ENCODE measurements at regions not wholly inside any gene's neighbourhood (a gene's known extent, or its start where the extent isn't known, plus 50 kb on each side); places are given as distances from the start of the nearest gene placed in this dataset.

DNA sequence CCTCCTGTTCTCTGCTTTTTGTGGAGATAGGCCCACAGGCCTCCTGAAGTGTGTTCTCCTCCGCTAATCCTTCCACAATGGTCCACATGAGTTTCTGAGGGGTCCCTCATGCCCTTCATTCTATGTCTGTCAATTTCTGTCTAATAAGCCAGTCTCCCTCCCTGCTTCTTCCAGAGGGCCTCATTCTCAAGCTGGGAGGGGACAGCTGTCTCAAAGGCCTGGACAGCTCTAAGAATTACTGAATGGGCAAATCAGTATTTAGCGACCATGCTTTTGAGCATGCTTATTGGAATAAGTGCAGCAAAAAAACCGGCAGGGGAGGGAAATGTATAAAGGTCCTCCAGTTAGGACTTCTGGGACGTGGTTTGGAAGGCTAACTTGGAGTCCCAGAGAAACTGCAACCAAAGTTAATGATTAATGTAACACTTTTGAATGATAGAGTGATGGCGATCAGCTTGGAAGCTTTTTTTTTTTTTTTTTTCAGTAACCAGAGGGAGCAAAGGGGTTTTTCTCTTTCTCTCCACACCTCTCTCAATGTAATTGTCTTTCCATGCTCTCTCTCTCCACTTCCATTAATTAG, 890.7 kb upstream of the POU3F3 start:
- no peak overlapping the region for H3K4me3 ChIP-seq (ENCODE audit: low read depth, low read length)
- H3K9me3 ChIP-seq (ENCODE audit: control insufficient read depth, low read length) = no peaks in the 10 kb centered on the region
- H3K4me1 ChIP-seq = no peaks in the 10 kb centered on the region
- no peak overlapping the region for H3K4me2 ChIP-seq (ENCODE audit: low read length)
- H3K27ac ChIP-seq = no peak overlapping the region
- no peaks in the 10 kb centered on the region for H3K27me3 ChIP-seq (ENCODE audit: control insufficient read depth, insufficient read depth, low read length)
- H3K79me2 ChIP-seq = no peaks in the 10 kb centered on the region
- H3K9ac ChIP-seq = no peak overlapping the region
- no peak overlapping the region for H2AFZ ChIP-seq
- no peaks in the 10 kb centered on the region for H3K36me3 ChIP-seq (ENCODE audit: control insufficient read depth, insufficient read depth, low read length)
- TF ChIP-seq, protein P1, sequence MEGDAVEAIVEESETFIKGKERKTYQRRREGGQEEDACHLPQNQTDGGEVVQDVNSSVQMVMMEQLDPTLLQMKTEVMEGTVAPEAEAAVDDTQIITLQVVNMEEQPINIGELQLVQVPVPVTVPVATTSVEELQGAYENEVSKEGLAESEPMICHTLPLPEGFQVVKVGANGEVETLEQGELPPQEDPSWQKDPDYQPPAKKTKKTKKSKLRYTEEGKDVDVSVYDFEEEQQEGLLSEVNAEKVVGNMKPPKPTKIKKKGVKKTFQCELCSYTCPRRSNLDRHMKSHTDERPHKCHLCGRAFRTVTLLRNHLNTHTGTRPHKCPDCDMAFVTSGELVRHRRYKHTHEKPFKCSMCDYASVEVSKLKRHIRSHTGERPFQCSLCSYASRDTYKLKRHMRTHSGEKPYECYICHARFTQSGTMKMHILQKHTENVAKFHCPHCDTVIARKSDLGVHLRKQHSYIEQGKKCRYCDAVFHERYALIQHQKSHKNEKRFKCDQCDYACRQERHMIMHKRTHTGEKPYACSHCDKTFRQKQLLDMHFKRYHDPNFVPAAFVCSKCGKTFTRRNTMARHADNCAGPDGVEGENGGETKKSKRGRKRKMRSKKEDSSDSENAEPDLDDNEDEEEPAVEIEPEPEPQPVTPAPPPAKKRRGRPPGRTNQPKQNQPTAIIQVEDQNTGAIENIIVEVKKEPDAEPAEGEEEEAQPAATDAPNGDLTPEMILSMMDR (IDR thresholded peaks at IDR 0.05) = no peak

DNA sequence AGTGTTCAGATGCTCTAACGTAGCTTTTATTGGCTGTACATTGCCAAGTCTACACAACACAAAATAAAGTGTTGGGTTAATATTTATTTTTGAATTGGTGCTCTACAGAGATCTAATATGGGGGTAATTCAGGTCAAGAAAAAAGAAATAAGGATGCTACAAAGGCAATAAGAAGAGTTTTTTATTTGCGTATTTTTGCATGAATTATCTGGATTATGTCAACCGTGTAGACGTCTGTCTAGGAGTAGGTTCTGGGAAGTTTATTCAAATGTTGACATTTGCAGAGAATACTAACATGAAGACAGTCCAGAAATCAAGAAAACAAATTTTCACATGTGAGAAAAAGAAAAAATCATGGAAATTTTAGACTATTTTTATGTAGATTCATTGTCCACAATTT, 876.7 kb upstream of the POU3F3 start:
- TF ChIP-seq, protein P1 (IDR thresholded peaks at IDR 0.05) = no peak
- H3K36me3 ChIP-seq (ENCODE audit: control insufficient read depth, insufficient read depth, low read length) = no peaks in the 10 kb centered on the region
- H3K9me3 ChIP-seq (ENCODE audit: control insufficient read depth, low read length) = no peaks in the 10 kb centered on the region
- H3K9ac ChIP-seq = no peak overlapping the region
- H3K27me3 ChIP-seq (ENCODE audit: control insufficient read depth, insufficient read depth, low read length) = no peaks in the 10 kb centered on the region
- H2AFZ ChIP-seq = no peak overlapping the region
- no peak overlapping the region for H3K4me2 ChIP-seq (ENCODE audit: low read length)
- H3K79me2 ChIP-seq = no peaks in the 10 kb centered on the region
- H3K4me1 ChIP-seq = no peaks in the 10 kb centered on the region
- no peak overlapping the region for H3K27ac ChIP-seq
- H3K4me3 ChIP-seq (ENCODE audit: low read depth, low read length) = no peak overlapping the region

DNA sequence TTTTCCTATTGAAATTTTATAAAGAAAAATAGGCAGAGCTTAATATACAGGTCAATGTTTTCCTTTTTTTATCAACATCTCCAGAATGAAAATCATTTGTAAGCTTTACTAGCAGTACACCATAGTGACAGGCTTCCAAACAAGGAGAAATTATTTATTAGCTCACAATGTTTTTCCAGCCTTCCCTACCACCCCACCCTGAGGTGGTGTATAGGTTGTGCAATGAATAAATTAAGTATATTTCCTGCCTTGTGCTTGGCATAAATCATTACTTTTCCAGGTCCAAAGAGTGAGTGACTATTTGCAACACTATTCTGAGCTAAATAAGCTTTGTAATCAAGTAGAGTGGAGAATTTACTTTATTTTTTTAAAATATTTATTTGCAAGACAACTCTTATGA, 876.2 kb upstream of the POU3F3 start:
- Histone ChIP-seq H3K9me3 (ENCODE audit: control insufficient read depth, low read length) (no peaks in the 10 kb centered on the region), H3K9ac (no peak overlapping the region), H3K36me3 (ENCODE audit: control insufficient read depth, insufficient read depth, low read length) (no peaks in the 10 kb centered on the region), H3K79me2 (no peaks in the 10 kb centered on the region), H2AFZ (no peak overlapping the region), H3K4me1 (no peaks in the 10 kb centered on the region), H3K27me3 (ENCODE audit: control insufficient read depth, insufficient read depth, low read length) (no peaks in the 10 kb centered on the region), H3K27ac (no peak overlapping the region), H3K4me3 (ENCODE audit: low read depth, low read length) (no peak overlapping the region), H3K4me2 (ENCODE audit: low read length) (no peak overlapping the region)
- TF ChIP-seq, protein P1 (IDR thresholded peaks at IDR 0.05) = no peak

DNA sequence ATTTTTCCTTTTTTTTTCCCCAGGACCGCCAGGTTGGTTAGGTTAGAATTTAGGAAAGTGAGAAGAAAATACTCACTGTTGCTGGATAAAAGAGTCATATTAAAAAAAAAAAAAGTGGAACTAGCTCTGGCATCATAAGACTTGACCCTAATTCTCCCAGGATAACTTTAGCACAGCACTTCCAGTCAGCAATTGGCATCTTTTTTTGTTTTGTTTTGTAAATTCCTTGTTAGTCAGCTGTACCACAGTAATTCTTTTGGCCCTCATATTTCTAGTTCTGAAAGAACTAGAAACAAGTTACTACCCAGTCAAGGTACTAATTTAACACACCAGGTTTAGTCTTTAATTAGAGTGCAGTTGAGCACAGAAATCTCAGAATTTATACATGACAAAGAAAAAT, 873.5 kb upstream of the POU3F3 start:
- Histone ChIP-seq H3K9ac (no peak overlapping the region), H3K79me2 (no peaks in the 10 kb centered on the region), H2AFZ (no peak overlapping the region), H3K36me3 (ENCODE audit: control insufficient read depth, insufficient read depth, low read length) (no peaks in the 10 kb centered on the region), H3K4me2 (ENCODE audit: low read length) (no peak overlapping the region), H3K9me3 (ENCODE audit: control insufficient read depth, low read length) (no peaks in the 10 kb centered on the region), H3K4me1 (no peaks in the 10 kb centered on the region), H3K27ac (no peak overlapping the region), H3K4me3 (ENCODE audit: low read depth, low read length) (no peak overlapping the region), H3K27me3 (ENCODE audit: control insufficient read depth, insufficient read depth, low read length) (no peaks in the 10 kb centered on the region)
- TF ChIP-seq, protein P1 (IDR thresholded peaks at IDR 0.05) = no peak

DNA sequence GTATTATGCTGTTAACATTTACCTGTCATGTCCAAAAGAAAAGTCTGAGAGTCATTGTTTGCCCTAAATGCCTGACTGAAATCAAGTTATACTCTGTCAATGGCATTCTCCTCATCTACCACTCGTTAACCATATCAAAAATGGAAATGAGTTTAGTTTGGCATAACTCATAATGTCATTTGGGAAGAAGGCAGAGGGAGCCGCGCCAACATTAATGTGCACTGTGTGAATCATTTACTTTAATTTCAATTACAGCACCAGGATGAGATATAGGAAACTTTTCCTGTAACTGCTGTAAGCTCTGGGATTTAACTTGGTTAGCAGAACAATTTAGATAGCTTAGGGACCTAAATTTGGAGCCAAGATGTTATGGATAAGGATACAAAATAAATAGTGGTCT, 871.2 kb upstream of the POU3F3 start:
- Histone ChIP-seq H3K27me3 (ENCODE audit: control insufficient read depth, insufficient read depth, low read length) (no peaks in the 10 kb centered on the region), H2AFZ (no peak overlapping the region), H3K9ac (no peak overlapping the region), H3K79me2 (no peaks in the 10 kb centered on the region), H3K9me3 (ENCODE audit: control insufficient read depth, low read length) (no peaks in the 10 kb centered on the region), H3K4me2 (ENCODE audit: low read length) (no peak overlapping the region), H3K27ac (no peak overlapping the region), H3K36me3 (ENCODE audit: control insufficient read depth, insufficient read depth, low read length) (no peaks in the 10 kb centered on the region), H3K4me1 (no peaks in the 10 kb centered on the region), H3K4me3 (ENCODE audit: low read depth, low read length) (no peak overlapping the region)
- TF ChIP-seq, protein P1 (IDR thresholded peaks at IDR 0.05) = no peak
